ENCODE measurements at regions not wholly inside any gene's neighbourhood (a gene's known extent, or its start where the extent isn't known, plus 50 kb on each side); places are given as distances from the start of the nearest gene placed in this dataset.
"Not testable (repeated sequence)": the region's sequence is repeated elsewhere in the genome, so short reads cannot be mapped to it uniquely, and the experiment has no call there.

DNA sequence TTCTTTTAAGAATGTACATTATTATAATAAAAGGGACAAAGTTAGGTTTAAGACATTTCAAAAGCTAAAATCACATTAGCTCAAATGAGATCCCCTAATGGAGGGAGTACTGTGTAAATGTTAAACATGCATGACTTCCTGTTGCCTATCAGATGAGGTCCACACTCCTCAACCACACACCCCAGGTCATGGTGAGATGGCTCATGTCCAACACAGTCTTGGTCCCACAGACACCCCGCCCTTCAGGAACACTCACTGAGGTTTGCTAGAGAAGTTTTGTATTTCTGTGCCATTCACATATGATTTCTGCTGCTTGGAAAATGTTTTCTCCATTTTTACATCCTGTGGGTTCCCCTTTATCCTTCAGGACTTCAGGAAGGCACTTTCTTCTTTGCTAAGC, 491.0 kb downstream of the SOX11 start:
- no peak overlapping the region for H3K4me3 ChIP-seq (ENCODE audit: severe bottlenecking)
- H3K36me3 ChIP-seq (ENCODE audit: low read depth), result no peaks in the 10 kb centered on the region
- no peaks in the 10 kb centered on the region for H3K9me3 ChIP-seq (ENCODE audit: severe bottlenecking)
- no peaks in the 10 kb centered on the region for H3K27me3 ChIP-seq (ENCODE audit: insufficient read depth, poor library complexity, severe bottlenecking)
- DNase-seq (ENCODE audit: low spot score) (no peak), ATAC-seq (ENCODE audit: low read depth) (no peak)
- H3K4me1 ChIP-seq (ENCODE audit: insufficient read depth, poor library complexity, severe bottlenecking), result peaks cover 15% of the 10 kb centered on the region
- no peak overlapping the region for H3K27ac ChIP-seq (ENCODE audit: poor library complexity, severe bottlenecking)
- TF ChIP-seq, protein P1, sequence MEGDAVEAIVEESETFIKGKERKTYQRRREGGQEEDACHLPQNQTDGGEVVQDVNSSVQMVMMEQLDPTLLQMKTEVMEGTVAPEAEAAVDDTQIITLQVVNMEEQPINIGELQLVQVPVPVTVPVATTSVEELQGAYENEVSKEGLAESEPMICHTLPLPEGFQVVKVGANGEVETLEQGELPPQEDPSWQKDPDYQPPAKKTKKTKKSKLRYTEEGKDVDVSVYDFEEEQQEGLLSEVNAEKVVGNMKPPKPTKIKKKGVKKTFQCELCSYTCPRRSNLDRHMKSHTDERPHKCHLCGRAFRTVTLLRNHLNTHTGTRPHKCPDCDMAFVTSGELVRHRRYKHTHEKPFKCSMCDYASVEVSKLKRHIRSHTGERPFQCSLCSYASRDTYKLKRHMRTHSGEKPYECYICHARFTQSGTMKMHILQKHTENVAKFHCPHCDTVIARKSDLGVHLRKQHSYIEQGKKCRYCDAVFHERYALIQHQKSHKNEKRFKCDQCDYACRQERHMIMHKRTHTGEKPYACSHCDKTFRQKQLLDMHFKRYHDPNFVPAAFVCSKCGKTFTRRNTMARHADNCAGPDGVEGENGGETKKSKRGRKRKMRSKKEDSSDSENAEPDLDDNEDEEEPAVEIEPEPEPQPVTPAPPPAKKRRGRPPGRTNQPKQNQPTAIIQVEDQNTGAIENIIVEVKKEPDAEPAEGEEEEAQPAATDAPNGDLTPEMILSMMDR (IDR thresholded peaks at IDR 0.05; ENCODE audit: poor library complexity, severe bottlenecking), result no peak

DNA sequence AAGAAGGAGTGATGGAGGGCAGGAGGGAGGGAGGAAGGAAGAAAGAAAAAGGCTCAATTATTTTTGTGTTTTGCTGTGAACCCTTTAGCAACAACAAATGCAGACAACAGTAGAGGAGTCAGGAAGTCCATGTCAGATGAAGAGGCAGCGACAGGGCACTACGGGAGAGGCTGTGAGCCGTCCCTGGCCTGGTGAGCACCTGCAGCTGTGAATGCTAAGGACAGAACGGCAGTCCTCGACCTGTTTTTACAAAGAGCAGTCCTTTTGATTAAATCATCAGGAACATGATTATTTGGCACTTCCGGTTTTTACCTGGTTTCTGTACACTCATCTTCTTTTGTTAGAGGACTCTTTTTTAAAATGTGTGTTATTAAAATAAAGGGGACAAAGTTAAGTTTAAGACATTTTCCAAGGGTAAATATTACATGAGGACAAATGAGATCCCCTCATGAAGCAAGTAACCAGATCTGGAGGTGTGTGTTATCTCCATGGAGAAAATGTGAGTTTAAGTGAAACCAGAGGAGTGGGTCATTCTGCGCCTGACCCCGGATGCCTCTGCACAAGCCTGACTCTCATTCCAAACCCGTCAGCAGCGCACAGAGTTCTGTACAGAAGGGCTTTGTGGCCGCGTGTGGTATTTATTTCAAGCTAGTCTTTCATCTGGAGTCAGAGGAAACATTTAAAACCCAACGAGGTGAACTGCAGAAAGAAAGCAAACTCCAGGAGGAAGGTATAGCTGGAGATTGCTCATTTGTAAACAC, 492.5 kb downstream of the SOX11 start:
- Histone ChIP-seq H3K27me3 (ENCODE audit: insufficient read depth, poor library complexity, severe bottlenecking) (no peaks in the 10 kb centered on the region), H3K27ac (ENCODE audit: poor library complexity, severe bottlenecking) (no peak overlapping the region), H3K9me3 (ENCODE audit: severe bottlenecking) (no peaks in the 10 kb centered on the region), H3K4me3 (ENCODE audit: severe bottlenecking) (no peak overlapping the region), H3K36me3 (ENCODE audit: low read depth) (no peaks in the 10 kb centered on the region), H3K4me1 (ENCODE audit: insufficient read depth, poor library complexity, severe bottlenecking) (peaks cover 15% of the 10 kb centered on the region)
- DNase-seq (ENCODE audit: low spot score) (no peak), ATAC-seq (ENCODE audit: low read depth) (no peak)
- TF ChIP-seq, protein P1 (IDR thresholded peaks at IDR 0.05; ENCODE audit: poor library complexity, severe bottlenecking), result no peak

DNA sequence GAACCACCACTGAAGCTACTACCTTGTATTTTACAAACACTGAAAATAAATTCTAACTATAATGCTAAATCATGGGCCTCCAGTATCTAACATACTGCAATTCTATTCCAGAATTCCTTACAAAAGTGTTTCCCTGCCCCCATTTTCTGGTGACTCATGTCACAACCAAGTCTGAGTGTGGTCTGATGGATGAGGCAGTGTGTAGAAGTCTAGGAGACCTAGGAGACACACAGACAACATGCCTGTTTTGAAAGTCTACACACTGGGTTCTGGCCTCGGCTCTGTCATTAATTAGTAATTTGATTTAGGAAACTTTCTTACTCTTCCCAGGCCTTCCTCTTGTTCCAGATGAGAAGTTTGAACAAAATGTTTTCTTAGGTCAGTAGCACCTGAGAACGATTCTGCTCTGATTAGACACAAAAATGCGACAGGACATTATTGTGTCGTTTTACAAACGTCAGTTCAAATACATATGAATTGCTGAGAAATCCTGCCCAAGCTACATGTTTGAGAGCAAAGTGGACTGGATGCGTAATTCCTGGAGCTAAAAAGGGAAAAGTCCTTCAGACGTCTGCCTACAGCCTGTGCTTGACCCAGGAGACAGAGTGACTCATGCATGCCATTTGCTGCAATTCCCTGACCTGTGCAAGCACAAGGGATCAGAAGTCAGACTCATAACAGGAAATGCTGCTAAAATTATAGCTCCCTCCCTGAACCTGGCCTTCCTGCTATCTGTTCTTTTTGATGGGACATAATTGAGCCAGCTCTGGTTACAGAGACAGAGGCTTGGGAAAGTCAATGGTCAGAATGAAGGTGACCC, 494.4 kb downstream of the SOX11 start:
- ATAC-seq (ENCODE audit: low read depth) (peak; percentile 98), DNase-seq (ENCODE audit: low spot score) (no peak)
- Histone ChIP-seq H3K9me3 (ENCODE audit: severe bottlenecking) (no peaks in the 10 kb centered on the region), H3K4me1 (ENCODE audit: insufficient read depth, poor library complexity, severe bottlenecking) (peaks cover 15% of the 10 kb centered on the region), H3K27me3 (ENCODE audit: insufficient read depth, poor library complexity, severe bottlenecking) (no peaks in the 10 kb centered on the region), H3K27ac (ENCODE audit: poor library complexity, severe bottlenecking) (peak overlapping the region; percentile 79), H3K4me3 (ENCODE audit: severe bottlenecking) (no peak overlapping the region), H3K36me3 (ENCODE audit: low read depth) (no peaks in the 10 kb centered on the region)
- TF ChIP-seq, protein P1 (IDR thresholded peaks at IDR 0.05; ENCODE audit: poor library complexity, severe bottlenecking), result no peak

DNA sequence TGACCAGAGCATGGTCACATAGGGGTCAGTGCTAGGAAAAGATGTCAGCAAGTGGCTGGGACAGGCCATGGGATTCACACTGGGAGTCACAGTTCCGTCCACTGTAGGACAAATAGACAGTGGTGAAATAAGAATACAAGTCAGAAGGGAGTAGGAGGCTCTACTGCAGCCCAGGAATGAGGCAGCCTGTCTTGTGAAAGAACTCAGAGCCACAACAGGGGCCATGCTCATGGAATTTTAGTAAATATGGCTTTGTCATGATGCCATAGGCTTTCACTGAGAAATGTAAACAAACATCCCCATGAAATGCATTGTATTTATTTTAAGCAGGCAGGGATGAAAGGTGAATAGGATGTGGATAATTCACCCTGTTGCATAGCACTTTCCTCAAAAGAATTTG, 504.3 kb downstream of the SOX11 start:
- no peak for ATAC-seq (ENCODE audit: low read depth)
- Histone ChIP-seq H3K36me3 (ENCODE audit: low read depth) (no peaks in the 10 kb centered on the region), H3K9me3 (ENCODE audit: severe bottlenecking) (no peaks in the 10 kb centered on the region), H3K27ac (ENCODE audit: poor library complexity, severe bottlenecking) (no peak overlapping the region), H3K4me3 (ENCODE audit: severe bottlenecking) (no peak overlapping the region), H3K4me1 (ENCODE audit: insufficient read depth, poor library complexity, severe bottlenecking) (no peaks in the 10 kb centered on the region), H3K27me3 (ENCODE audit: insufficient read depth, poor library complexity, severe bottlenecking) (no peaks in the 10 kb centered on the region)
- DNase-seq (ENCODE audit: low spot score), result no peak
- TF ChIP-seq, protein P1 (IDR thresholded peaks at IDR 0.05; ENCODE audit: poor library complexity, severe bottlenecking), result no peak

DNA sequence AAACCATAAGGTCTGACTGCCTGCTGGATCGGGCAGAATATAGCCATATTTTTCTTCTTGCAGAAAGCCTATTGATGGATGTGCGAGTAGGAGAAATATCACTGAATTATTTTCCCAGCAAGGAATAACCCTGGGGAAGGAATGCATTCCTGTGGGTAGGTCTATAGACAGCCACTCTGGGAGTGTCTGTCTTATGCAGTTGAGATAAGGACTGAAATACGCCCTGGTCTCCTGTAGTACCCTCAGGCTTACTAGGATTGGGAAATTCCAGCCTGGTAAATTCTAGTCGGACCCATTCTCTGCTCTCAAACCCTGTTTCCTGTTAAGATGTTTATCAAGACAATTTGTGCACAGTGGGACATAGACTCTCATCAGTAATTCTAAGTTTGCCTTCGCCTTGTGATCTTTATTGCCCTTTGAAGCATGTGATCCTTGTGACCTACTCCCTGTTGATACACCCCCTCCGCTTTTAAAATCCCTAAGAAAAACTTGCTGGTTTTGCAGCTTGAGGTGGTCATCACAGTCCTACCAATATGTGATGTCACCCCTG, 506.3 kb downstream of the SOX11 start:
- not testable (repeated sequence) for DNase-seq (ENCODE audit: low spot score); H3K4me3 ChIP-seq (ENCODE audit: severe bottlenecking); H3K27me3 ChIP-seq (ENCODE audit: insufficient read depth, poor library complexity, severe bottlenecking); H3K4me1 ChIP-seq (ENCODE audit: insufficient read depth, poor library complexity, severe bottlenecking); H3K9me3 ChIP-seq (ENCODE audit: severe bottlenecking); H3K36me3 ChIP-seq (ENCODE audit: low read depth); ATAC-seq (ENCODE audit: low read depth); H3K27ac ChIP-seq (ENCODE audit: poor library complexity, severe bottlenecking)

Data from RWPE2 (cell line).